Keratinocyte (primary cell): ENCODE measurements at regions not wholly inside any gene's neighbourhood (a gene's known extent, or its start where the extent isn't known, plus 50 kb on each side); places are given as distances from the start of the nearest gene placed in this dataset.

Experiments
- DNase-seq: peaks from one replicate; pipeline ENCODE4 v3.0.0-alpha.2; 2011; ENCODE audit warnings: low read depth, missing footprints, low spot score
- FAIRE-seq: peaks from 2 replicates; lab custom pipeline; 2011; peaks lifted over from hg19 to GRCh38; lab: Jason Lieb, UNC
- H2AFZ ChIP-seq: 2 replicates; pipeline ENCODE4 v1.6.0; 2012; ENCODE audit warnings: low read length, control low read depth, inconsistent platforms; ENCODE audit not compliant: control insufficient read depth
- H3K27ac ChIP-seq: 2 replicates; pipeline ENCODE4 v1.5.1; 2011; ENCODE audit warnings: low read length; ENCODE audit not compliant: control insufficient read depth, insufficient read depth
- H3K27me3 ChIP-seq: 3 replicates; pipeline ENCODE4 v1.6.0; 2011; ENCODE audit warnings: low read length; ENCODE audit not compliant: control insufficient read depth, insufficient read depth; ENCODE audit errors: extremely low read depth
- H3K36me3 ChIP-seq, 2 experiments: 2 replicates in 1 of 2; 3 replicates in 1 of 2; pipeline ENCODE4 v1.5.1; 2011; ENCODE audit warnings: low read length in 2 of 2, mild to moderate bottlenecking in 1 of 2; ENCODE audit not compliant: control insufficient read depth in 2 of 2, insufficient read depth in 2 of 2; ENCODE audit errors: extremely low read depth in 1 of 2
- H3K4me1 ChIP-seq: 3 replicates; pipeline ENCODE4 v1.5.1; 2011; ENCODE audit warnings: low read length; ENCODE audit not compliant: control insufficient read depth, insufficient read depth; ENCODE audit errors: extremely low read depth
- H3K4me2 ChIP-seq: 3 replicates; pipeline ENCODE4 v1.6.0; 2011; ENCODE audit warnings: low read depth, low read length; ENCODE audit not compliant: control insufficient read depth, insufficient read depth; ENCODE audit errors: extremely low read depth
- H3K4me3 ChIP-seq, 3 experiments: fragments of 200-600 bp in 1 of 3; sonication (generic) in 1 of 3; 2 replicates in 2 of 3; 3 replicates in 1 of 3; pipeline ENCODE4 v1.5.1; 2011 to 2016; ENCODE audit warnings: low read length in 3 of 3, mild to moderate bottlenecking in 3 of 3, control low read depth in 2 of 3, inconsistent platforms in 1 of 3, low read depth in 1 of 3, mixed read lengths in 1 of 3, mixed run types in 1 of 3, moderate library complexity in 1 of 3; ENCODE audit not compliant: control insufficient read depth in 2 of 3, insufficient read depth in 2 of 3; ENCODE audit errors: extremely low read depth in 1 of 3
- H3K79me2 ChIP-seq: 2 replicates; pipeline ENCODE4 v1.6.0; 2012; ENCODE audit warnings: low read length; ENCODE audit not compliant: control insufficient read depth, insufficient read depth
- H3K9ac ChIP-seq: 3 replicates; pipeline ENCODE4 v1.6.0; 2011; ENCODE audit warnings: low read length; ENCODE audit not compliant: control insufficient read depth, insufficient read depth; ENCODE audit errors: extremely low read depth
- H3K9me1 ChIP-seq: 3 replicates; pipeline ENCODE4 v1.6.0; 2011; ENCODE audit warnings: low read length; ENCODE audit not compliant: control insufficient read depth, insufficient read depth; ENCODE audit errors: extremely low read depth
- H3K9me3 ChIP-seq: 2 replicates; pipeline ENCODE4 v1.5.1; 2012; ENCODE audit warnings: low read depth, low read length; ENCODE audit not compliant: control insufficient read depth
- H4K20me1 ChIP-seq: 3 replicates; pipeline ENCODE4 v1.6.0; 2011; ENCODE audit warnings: low read length; ENCODE audit not compliant: control insufficient read depth, insufficient read depth; ENCODE audit errors: extremely low read depth
- CTCF ChIP-seq, 3 experiments: IDR thresholded peaks in 1 of 3; conservative IDR thresholded peaks in 1 of 3; optimal IDR thresholded peaks in 1 of 3; 2 replicates in 2 of 3; 3 replicates in 1 of 3; pipeline versions ENCODE3 to v1.5.1; 2011; ENCODE audit warnings: low read length in 3 of 3, mild to moderate bottlenecking in 3 of 3, moderate library complexity in 2 of 3, control low read depth in 1 of 3, inconsistent platforms in 1 of 3; ENCODE audit not compliant: insufficient read depth in 2 of 3; ENCODE audit errors: extremely low read depth in 1 of 3
- EZH2 ChIP-seq: IDR thresholded peaks from one replicate; pipeline ENCODE4 v1.6.1; 2012; ENCODE audit warnings: inconsistent platforms, mild to moderate bottlenecking, low read length, moderate library complexity
- dilution Hi-C: fragments of 300-500 bp; cut with MboI; formaldehyde crosslinking; loops from one replicate; pipeline ENCODE4 v1.7.0; 2020; ENCODE audit warnings: low sequenced_read_pairs; ENCODE audit not compliant: extremely low pct_ligation_motif_present

DNA sequence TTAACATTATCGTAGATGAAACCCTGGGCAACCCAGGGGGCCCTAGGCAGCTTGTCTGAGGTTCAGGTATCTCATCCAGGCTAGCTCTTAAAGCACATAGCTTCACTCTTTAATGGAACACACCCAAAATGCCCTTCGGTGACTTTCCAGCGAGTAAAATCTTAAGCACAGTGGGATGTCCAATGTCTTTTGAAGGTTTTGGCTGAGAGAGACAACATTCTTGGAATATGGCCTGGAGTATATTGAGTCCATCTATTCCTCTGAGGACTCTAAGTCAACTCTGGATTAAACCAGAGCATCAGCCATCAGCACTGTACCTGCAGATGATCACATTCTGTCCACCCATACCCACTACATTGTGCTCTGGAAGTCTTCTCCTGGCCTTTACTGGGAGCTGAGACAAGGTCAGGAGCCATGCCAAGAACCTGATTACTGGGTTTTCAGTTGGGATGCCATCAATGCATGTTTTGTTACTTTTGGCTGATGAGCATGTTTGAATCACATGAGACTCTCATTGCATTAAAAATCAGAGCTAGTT, 63.4 kb upstream of the CDH11 start:
- FAIRE-seq = no peak
- dilution Hi-C loops = no loop called here

GRCh38 chr16:65181071-65181561, 59.3 kb upstream of the CDH11 start:
- DNase-seq = no peak
- no peaks in the 10 kb centered on the region for H3K9me1 ChIP-seq
- H3K4me1 ChIP-seq = no peaks in the 10 kb centered on the region
- TF ChIP-seq EZH2 (no peak), CTCF (optimal IDR thresholded peaks at IDR 0.05 in 1 of 3, IDR thresholded peaks at IDR 0.05 in 1 of 3, conservative IDR thresholded peaks at IDR 0.05 in 1 of 3; ENCODE audit: extremely low read depth in 1 of 3, insufficient read depth in 2 of 3, low read length in 3 of 3) (no peak)
- H3K79me2 ChIP-seq = no peaks in the 10 kb centered on the region
- no peaks in the 10 kb centered on the region for H3K36me3 ChIP-seq
- no peak overlapping the region for H3K27ac ChIP-seq
- H3K4me2 ChIP-seq = no peak overlapping the region
- no peaks in the 10 kb centered on the region for H3K27me3 ChIP-seq
- no peaks in the 10 kb centered on the region for H4K20me1 ChIP-seq
- H3K9me3 ChIP-seq = no peaks in the 10 kb centered on the region
- no peak overlapping the region for H2AFZ ChIP-seq
- dilution Hi-C loops = no loop called here
- no peak overlapping the region for H3K4me3 ChIP-seq
- no peak for FAIRE-seq
- no peak overlapping the region for H3K9ac ChIP-seq

More for the DNA sequence above, 63.4 kb upstream of the CDH11 start:
- H3K36me3 ChIP-seq = no peaks in the 10 kb centered on the region
- H3K9ac ChIP-seq = no peak overlapping the region
- DNase-seq = no peak
- H3K4me3 ChIP-seq = no peak overlapping the region
- no peaks in the 10 kb centered on the region for H3K4me1 ChIP-seq
- no peaks in the 10 kb centered on the region for H3K9me1 ChIP-seq
- H2AFZ ChIP-seq = no peak overlapping the region
- TF ChIP-seq CTCF (optimal IDR thresholded peaks at IDR 0.05 in 1 of 3, IDR thresholded peaks at IDR 0.05 in 1 of 3, conservative IDR thresholded peaks at IDR 0.05 in 1 of 3; ENCODE audit: extremely low read depth in 1 of 3, insufficient read depth in 2 of 3, low read length in 3 of 3) (no peak), EZH2 (no peak)
- no peaks in the 10 kb centered on the region for H3K9me3 ChIP-seq
- no peak overlapping the region for H3K27ac ChIP-seq
- H3K4me2 ChIP-seq = no peak overlapping the region
- H4K20me1 ChIP-seq = no peaks in the 10 kb centered on the region
- no peaks in the 10 kb centered on the region for H3K79me2 ChIP-seq
- no peaks in the 10 kb centered on the region for H3K27me3 ChIP-seq
